Right lobe of liver (tissue), 6 donors: ENCODE measurements at regions not wholly inside any gene's neighbourhood (a gene's known extent, or its start where the extent isn't known, plus 50 kb on each side); places are given as distances from the start of the nearest gene placed in this dataset.

Experiments
- ATAC-seq, 4 donors: fragments of 200-7000 bp; cut with Tn5 transposase; one replicate each; pipeline ENCODE4 v1.9.1; 2020; ENCODE audit warnings: mild to moderate bottlenecking in 4 of 4, moderate library complexity in 4 of 4
- DNase-seq, 3 donors: peaks; one replicate each; pipeline ENCODE4 v3.0.0-alpha.2; 2020
- H3K27ac ChIP-seq, 3 donors: fragments of 200-600 bp; one replicate each; pipeline ENCODE4 v1.8.0; 2022
- H3K27me3 ChIP-seq, 2 donors: fragments of 200-600 bp; one replicate each; pipeline ENCODE4 v1.8.0; 2022
- H3K36me3 ChIP-seq, 4 donors: fragments of 200-600 bp; sonication (generic) in 1 of 4; one replicate each; pipeline versions ENCODE4 v1.5.1 to v1.8.0; 2017 to 2022; ENCODE audit warnings: control low read depth in 1 of 4
- H3K4me1 ChIP-seq, 4 donors: fragments of 200-600 bp; sonication (generic) in 1 of 4; one replicate each; pipeline versions ENCODE4 v1.5.1 to v1.8.0; 2017 to 2022; ENCODE audit warnings: control low read depth in 1 of 4
- H3K4me3 ChIP-seq, 3 donors: fragments of 200-600 bp; one replicate each; pipeline ENCODE4 v1.8.0; 2022
- H3K9me3 ChIP-seq, 4 donors: fragments of 200-600 bp; sonication (generic) in 1 of 4; one replicate each; pipeline versions ENCODE4 v1.5.1 to v1.8.0; 2017 to 2022; ENCODE audit warnings: control low read depth in 1 of 4
- POLR2A ChIP-seq: fragments of 450-650 bp; IDR thresholded peaks from one replicate; pipeline ENCODE4 v1.6.1; 2017; ENCODE audit warnings: antibody characterized with exemption, mild to moderate bottlenecking
- WGBS: methylation state at CpG from one replicate; pipeline ENCODE4 v1.1.6; 2018; ENCODE audit warnings: low coverage, low lambda C conversion rate; ENCODE audit not compliant: insufficient coverage; ENCODE audit errors: missing lambda C conversion rate; 5-methylcytosine and 5-hydroxymethylcytosine counted together
- intact Hi-C, 2 donors: fragments of 100-400 bp; cut with DNase I; formaldehyde crosslinking; loops; one replicate each; pipeline versions ENCODE4 v1.11.2 to v1.14.1; 2022
- TF ChIP-seq, protein P1 (sequence below), 4 donors: fragments of 200-600 bp in 3 of 4; fragments of 450-650 bp in 1 of 4; IDR thresholded peaks; one replicate each; pipeline versions ENCODE4 v1.5.1 to v1.8.0; 2016 to 2022; ENCODE audit warnings: antibody characterized with exemption in 4 of 4, mild to moderate bottlenecking in 2 of 4
- donor health status: DM: no; HTN: yes; CAD: no.
- donor health status: DM: no; HTN: no; CAD: no.
- donor health status: DM: no; HTN: no; CAD: no.
- donor health status: DM: no; HTN: yes; CAD: no.
- donor health status: DM: no; HTN: yes; CAD: no.

DNA sequence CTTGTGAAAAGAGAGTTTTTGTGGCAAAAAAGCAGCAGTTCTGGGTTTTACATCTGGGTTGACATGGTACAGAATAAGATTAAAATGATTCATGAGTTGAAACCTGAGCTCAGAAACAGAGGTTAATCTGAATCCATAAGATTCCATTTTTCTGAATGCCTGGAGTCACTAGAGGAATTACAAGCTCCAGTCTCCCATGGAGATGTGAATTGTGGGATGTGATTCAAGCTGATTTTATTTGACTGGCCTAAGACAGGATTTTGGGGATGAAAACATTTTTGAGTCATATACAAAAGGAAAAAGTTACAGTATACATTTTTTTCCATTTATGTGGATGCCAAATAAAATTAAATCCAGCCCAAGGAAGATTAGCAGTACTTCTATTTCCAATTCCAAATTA is 161.1 kb downstream of the RBM46 start:
- Histone ChIP-seq H3K4me1 (no peaks in the 10 kb centered on the region), H3K9me3 (no peaks in the 10 kb centered on the region), H3K27ac (no peak overlapping the region), H3K4me3 (no peak overlapping the region), H3K36me3 (no peaks in the 10 kb centered on the region), H3K27me3 (no peaks in the 10 kb centered on the region)
- ATAC-seq (no peak), DNase-seq (no peak)
- intact Hi-C loops: no loop called here
- TF ChIP-seq POLR2A: no peak
- TF ChIP-seq, protein P1, sequence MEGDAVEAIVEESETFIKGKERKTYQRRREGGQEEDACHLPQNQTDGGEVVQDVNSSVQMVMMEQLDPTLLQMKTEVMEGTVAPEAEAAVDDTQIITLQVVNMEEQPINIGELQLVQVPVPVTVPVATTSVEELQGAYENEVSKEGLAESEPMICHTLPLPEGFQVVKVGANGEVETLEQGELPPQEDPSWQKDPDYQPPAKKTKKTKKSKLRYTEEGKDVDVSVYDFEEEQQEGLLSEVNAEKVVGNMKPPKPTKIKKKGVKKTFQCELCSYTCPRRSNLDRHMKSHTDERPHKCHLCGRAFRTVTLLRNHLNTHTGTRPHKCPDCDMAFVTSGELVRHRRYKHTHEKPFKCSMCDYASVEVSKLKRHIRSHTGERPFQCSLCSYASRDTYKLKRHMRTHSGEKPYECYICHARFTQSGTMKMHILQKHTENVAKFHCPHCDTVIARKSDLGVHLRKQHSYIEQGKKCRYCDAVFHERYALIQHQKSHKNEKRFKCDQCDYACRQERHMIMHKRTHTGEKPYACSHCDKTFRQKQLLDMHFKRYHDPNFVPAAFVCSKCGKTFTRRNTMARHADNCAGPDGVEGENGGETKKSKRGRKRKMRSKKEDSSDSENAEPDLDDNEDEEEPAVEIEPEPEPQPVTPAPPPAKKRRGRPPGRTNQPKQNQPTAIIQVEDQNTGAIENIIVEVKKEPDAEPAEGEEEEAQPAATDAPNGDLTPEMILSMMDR (IDR thresholded peaks at IDR 0.05): no peak

DNA sequence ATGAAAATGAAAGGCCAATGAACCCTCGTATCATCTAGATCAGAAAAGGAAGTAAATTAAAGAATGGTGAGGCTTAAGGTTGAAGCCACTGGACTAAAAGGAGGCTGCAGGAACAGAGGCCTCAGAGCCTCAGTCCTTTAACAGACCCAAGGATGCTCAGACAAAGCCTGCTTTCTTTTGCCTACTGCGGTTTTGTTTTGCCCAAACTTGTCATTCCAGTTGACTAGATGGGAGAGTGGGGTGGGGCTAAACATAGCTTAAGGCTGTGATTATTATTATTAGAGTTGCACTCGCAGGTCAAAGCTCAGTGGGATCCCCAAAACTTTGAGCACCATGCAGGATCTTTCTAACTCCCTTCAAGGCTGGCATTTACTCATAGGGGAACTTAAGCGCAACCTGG is 163.9 kb downstream of the RBM46 start:
- intact Hi-C loops: no loop called here
- no peak for DNase-seq
- H3K36me3 ChIP-seq: no peaks in the 10 kb centered on the region
- H3K4me3 ChIP-seq: no peak overlapping the region
- no peak for TF ChIP-seq POLR2A
- TF ChIP-seq, protein P1 (IDR thresholded peaks at IDR 0.05): no peak
- no peaks in the 10 kb centered on the region for H3K4me1 ChIP-seq
- WGBS: 33% methylated on average over 3 of the region's 4 CpGs
- H3K27me3 ChIP-seq: no peaks in the 10 kb centered on the region
- H3K27ac ChIP-seq: no peak overlapping the region
- H3K9me3 ChIP-seq: no peaks in the 10 kb centered on the region
- ATAC-seq: no peak

DNA sequence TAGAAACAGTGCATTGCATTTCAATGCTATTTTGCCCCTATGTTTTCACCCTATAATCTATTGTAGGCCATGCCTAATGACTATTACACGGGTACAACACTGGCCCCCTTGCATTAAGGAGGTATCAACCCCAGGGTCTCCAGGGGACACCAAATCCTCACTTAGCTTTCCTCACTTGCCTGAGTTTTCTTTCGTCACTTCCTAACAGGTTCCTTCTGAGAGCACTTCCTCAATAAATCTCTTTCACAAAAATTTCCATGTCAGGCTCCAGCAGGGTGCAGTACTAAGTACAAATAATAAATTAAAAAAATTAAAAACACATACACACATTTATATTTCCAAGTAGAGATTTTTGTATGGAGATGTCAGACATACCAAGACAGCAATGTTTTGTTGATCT is 165.0 kb downstream of the RBM46 start:
- WGBS: 54% methylated on average over 2 of the region's 2 CpGs
- no peak for TF ChIP-seq POLR2A
- TF ChIP-seq, protein P1 (IDR thresholded peaks at IDR 0.05): no peak
- DNase-seq: no peak
- no peak for ATAC-seq
- no peaks in the 10 kb centered on the region for H3K36me3 ChIP-seq
- no peak overlapping the region for H3K4me3 ChIP-seq
- H3K27me3 ChIP-seq: no peaks in the 10 kb centered on the region
- H3K9me3 ChIP-seq: no peaks in the 10 kb centered on the region
- no peak overlapping the region for H3K27ac ChIP-seq
- intact Hi-C loops: no loop called here
- H3K4me1 ChIP-seq: no peaks in the 10 kb centered on the region

DNA sequence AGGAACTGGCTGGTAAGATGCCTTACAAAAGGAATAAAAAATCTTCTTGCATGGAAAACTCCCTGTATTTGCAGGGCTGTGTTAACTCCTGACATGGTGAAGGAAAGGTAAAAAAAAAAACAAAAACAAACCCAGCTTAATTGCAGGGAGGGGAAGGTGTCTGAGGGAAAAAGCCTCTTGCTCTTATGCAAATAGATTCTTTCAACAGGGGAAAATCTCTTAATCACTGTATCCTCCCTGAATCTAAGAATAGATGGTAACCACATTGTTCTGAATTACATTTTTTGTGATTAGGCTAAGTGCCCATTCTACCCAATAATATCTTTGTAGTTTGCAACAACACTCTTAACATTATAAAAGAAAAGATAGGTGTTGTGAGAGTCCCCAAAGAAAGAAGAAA is 172.6 kb downstream of the RBM46 start:
- Histone ChIP-seq H3K4me1 (peaks cover 0 to 13% (median 2%) of the 10 kb centered on the region in 4 donors), H3K27me3 (no peaks in the 10 kb centered on the region), H3K4me3 (no peak overlapping the region), H3K36me3 (no peaks in the 10 kb centered on the region), H3K9me3 (no peaks in the 10 kb centered on the region), H3K27ac (no peak overlapping the region)
- DNase-seq (no peak), ATAC-seq (no peak)
- TF ChIP-seq, protein P1 (IDR thresholded peaks at IDR 0.05): no peak
- no peak for TF ChIP-seq POLR2A
- intact Hi-C loops: no loop called here

DNA sequence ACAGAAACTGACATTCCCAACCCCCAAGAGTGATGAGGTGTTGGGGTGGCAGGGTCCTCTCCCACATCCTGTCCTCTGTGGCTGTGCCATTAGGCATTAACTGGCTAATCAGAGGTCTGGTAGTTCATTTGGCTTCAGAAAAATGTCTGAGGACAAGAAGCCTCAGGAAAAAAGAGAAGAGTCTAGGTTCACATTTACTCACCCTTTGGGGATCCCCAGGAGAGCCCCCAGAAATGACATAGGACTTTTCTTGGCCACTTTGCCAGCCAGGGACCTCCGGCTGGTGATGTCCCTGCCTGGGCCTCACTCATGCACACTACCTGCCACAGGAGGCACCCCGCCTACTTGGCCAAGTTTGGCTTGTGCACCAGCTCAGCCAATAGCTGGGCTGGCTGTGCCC is 173.0 kb downstream of the RBM46 start:
- TF ChIP-seq, protein P1 (IDR thresholded peaks at IDR 0.05): no peak
- TF ChIP-seq POLR2A: no peak
- Histone ChIP-seq H3K4me1 (peaks cover 0 to 17% (median 4%) of the 10 kb centered on the region in 4 donors), H3K27ac (no peak overlapping the region), H3K9me3 (no peaks in the 10 kb centered on the region), H3K36me3 (no peaks in the 10 kb centered on the region), H3K4me3 (no peak overlapping the region), H3K27me3 (no peaks in the 10 kb centered on the region)
- no peak for ATAC-seq
- WGBS: 40% methylated on average over 1 of the region's 2 CpGs
- intact Hi-C loops: no loop called here
- DNase-seq: no peak
